ENCODE measurements at regions not wholly inside any gene's neighbourhood (a gene's known extent, or its start where the extent isn't known, plus 50 kb on each side); places are given as distances from the start of the nearest gene placed in this dataset.

- TF ChIP-seq, protein P1, sequence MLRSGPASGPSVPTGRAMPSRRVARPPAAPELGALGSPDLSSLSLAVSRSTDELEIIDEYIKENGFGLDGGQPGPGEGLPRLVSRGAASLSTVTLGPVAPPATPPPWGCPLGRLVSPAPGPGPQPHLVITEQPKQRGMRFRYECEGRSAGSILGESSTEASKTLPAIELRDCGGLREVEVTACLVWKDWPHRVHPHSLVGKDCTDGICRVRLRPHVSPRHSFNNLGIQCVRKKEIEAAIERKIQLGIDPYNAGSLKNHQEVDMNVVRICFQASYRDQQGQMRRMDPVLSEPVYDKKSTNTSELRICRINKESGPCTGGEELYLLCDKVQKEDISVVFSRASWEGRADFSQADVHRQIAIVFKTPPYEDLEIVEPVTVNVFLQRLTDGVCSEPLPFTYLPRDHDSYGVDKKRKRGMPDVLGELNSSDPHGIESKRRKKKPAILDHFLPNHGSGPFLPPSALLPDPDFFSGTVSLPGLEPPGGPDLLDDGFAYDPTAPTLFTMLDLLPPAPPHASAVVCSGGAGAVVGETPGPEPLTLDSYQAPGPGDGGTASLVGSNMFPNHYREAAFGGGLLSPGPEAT (IDR thresholded peaks at IDR 0.05; ENCODE audit: low read depth) = no peak
- no peak for TF ChIP-seq STAT1 (conservative IDR thresholded peaks at IDR 0.05)
- no peak for TF ChIP-seq NR2C1 (IDR thresholded peaks at IDR 0.05)
Measured at GRCh38 chr6:1070085-1070521, 241.8 kb upstream of the FOXQ1 start (continued).

DNA sequence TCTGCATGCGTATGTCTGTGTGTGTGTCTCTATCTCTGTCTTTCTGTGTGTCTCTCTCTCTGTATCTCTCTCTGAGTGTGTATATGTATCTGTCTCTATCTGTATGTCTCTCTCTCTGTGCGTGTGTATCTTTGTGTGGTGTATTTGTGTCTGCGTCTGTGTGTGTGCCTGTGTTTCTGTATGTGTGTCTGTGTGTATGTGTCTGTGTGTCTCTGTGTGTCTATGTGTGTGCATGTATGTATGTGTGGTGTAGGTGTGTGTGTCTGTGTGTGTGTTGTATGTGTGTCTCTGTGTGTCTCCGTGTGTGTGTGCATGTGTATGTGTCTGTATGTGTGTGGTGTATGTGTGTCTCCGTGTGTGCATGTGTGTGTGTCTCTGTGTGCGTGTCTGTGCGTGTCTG is 243.0 kb upstream of the FOXQ1 start:
- Histone ChIP-seq H3K4me2 (ENCODE audit: control insufficient read depth, insufficient read depth) (no peak overlapping the region), H3K36me3 (ENCODE audit: control insufficient read depth in 2 of 2, insufficient read depth in 2 of 2, low read length in 1 of 2) (no peaks in the 10 kb centered on the region), H3K9ac (ENCODE audit: control insufficient read depth, insufficient read depth, low read length) (no peak overlapping the region), H2AFZ (ENCODE audit: control insufficient read depth, low read depth, low read length) (no peak overlapping the region), H4K20me1 (ENCODE audit: control insufficient read depth, insufficient read depth) (no peaks in the 10 kb centered on the region), H3K27me3 (replicated peaks in 1 of 2; ENCODE audit: control insufficient read depth in 2 of 2, insufficient read depth in 2 of 2, low read length in 1 of 2) (peaks cover 4% of the 10 kb centered on the region in 2 experiments; a peak in 3 of 4 replicates), H3K9me3 (replicated peaks; ENCODE audit: control insufficient read depth, insufficient read depth, low read length) (no peaks in the 10 kb centered on the region), H3K4me3 (no peak overlapping the region), H3K79me2 (ENCODE audit: control insufficient read depth, insufficient read depth, low read length) (no peaks in the 10 kb centered on the region), H3K4me1 (ENCODE audit: control insufficient read depth, insufficient read depth, low read length) (no peaks in the 10 kb centered on the region), H3K27ac (ENCODE audit: control insufficient read depth, insufficient read depth) (no peak overlapping the region)
- intact Hi-C loops (cut with micrococcal nuclease; ENCODE audit: unreplicated experiment) = no loop called here
- DNase-seq (ENCODE audit: low read depth, low spot score) (no peak), ATAC-seq (no peak), FAIRE-seq (no peak)
- POLR2A ChIA-PET = no interaction called here
- no TSS peak for BruUV-seq (replicated peaks)
- CTCF ChIA-PET = no interaction called here
- 56% methylated on average over 7 of the region's 7 CpGs for WGBS (ENCODE audit: insufficient coverage, insufficient replicate concordance, low lambda C conversion rate, missing lambda C conversion rate)
- TF ChIP-seq NR2C2 (IDR thresholded peaks at IDR 0.05; ENCODE audit: borderline replicate concordance, control insufficient read depth, insufficient read length, low read depth) (peak; percentile 8), TCF3 (IDR thresholded peaks at IDR 0.05; ENCODE audit: borderline replicate concordance, insufficient read depth, low read depth, low read length) (no peak), SMAD5 (IDR thresholded peaks at IDR 0.05; ENCODE audit: low read depth) (no peak), FOXK2 (IDR thresholded peaks at IDR 0.05) (0 out of 2 replicates have a peak, but pooled peaks have one; percentile 20), ZNF274 (IDR thresholded peaks at IDR 0.05; ENCODE audit: insufficient read depth, insufficient read length) (no peak)
- in situ Hi-C loops (cut with MboI) = no loop called here
- SMC1A ChIA-PET (ENCODE audit: uncharacterized antibody, unreplicated experiment) = no interaction called here
- RAD21 ChIA-PET (ENCODE audit: unreplicated experiment) = no interaction called here

Measured in GM12878 (cell line).